Loucy (cell line): ENCODE measurements at regions not wholly inside any gene's neighbourhood (a gene's known extent, or its start where the extent isn't known, plus 50 kb on each side); places are given as distances from the start of the nearest gene placed in this dataset.

Experiments used
- H2AFZ ChIP-seq: fragments of 200-600 bp; sonication (generic); 2 replicates; pipeline ENCODE4 v1.6.0; 2016; ENCODE audit warnings: antibody characterized with exemption, mild to moderate bottlenecking, low read length, moderate library complexity
- H3F3A ChIP-seq: fragments of 200-600 bp; 2 replicates; pipeline ENCODE4 v1.6.0; 2016; ENCODE audit warnings: antibody characterized with exemption, low read depth, mild to moderate bottlenecking
- H3K27me3 ChIP-seq: fragments of 200-600 bp; sonication (generic); 2 replicates; pipeline ENCODE4 v1.6.1; 2014; ENCODE audit warnings: low read length, mild to moderate bottlenecking; ENCODE audit not compliant: insufficient read depth, poor library complexity, severe bottlenecking
- H3K36me3 ChIP-seq: fragments of 200-600 bp; sonication (generic); 2 replicates; pipeline ENCODE4 v1.6.1; 2016; ENCODE audit warnings: low read length; ENCODE audit not compliant: insufficient read depth
- H3K4me1 ChIP-seq: fragments of 200-600 bp; sonication (generic); 2 replicates; pipeline ENCODE4 v1.5.1; 2014; ENCODE audit warnings: low read length, mild to moderate bottlenecking; ENCODE audit not compliant: insufficient read depth, poor library complexity, severe bottlenecking
- H3K4me2 ChIP-seq: fragments of 200-600 bp; sonication (generic); 2 replicates; pipeline ENCODE4 v1.6.0; 2014; ENCODE audit warnings: antibody characterized with exemption, low read length, low read depth, mild to moderate bottlenecking; ENCODE audit not compliant: poor library complexity, severe bottlenecking
- H3K4me3 ChIP-seq: fragments of 200-600 bp; sonication (generic); 2 replicates; pipeline ENCODE4 v1.5.1; 2014; ENCODE audit warnings: low read length, mild to moderate bottlenecking, mixed read lengths; ENCODE audit not compliant: poor library complexity, severe bottlenecking
- H3K79me2 ChIP-seq: fragments of 200-600 bp; sonication (generic); 2 replicates; pipeline ENCODE4 v1.6.1; 2014; ENCODE audit warnings: low read length; ENCODE audit not compliant: insufficient read depth
- H3K9ac ChIP-seq: fragments of 200-600 bp; sonication (generic); 2 replicates; pipeline ENCODE4 v1.6.0; 2014; ENCODE audit warnings: mild to moderate bottlenecking, low read depth, low read length, moderate library complexity; ENCODE audit not compliant: poor library complexity, severe bottlenecking
- H3K9me2 ChIP-seq: fragments of 200-600 bp; sonication (generic); replicated peaks from 2 replicates; pipeline ENCODE4 v1.6.1; 2016; ENCODE audit warnings: low read depth, low read length, mixed read lengths
- H3K9me3 ChIP-seq: fragments of 200-600 bp; sonication (generic); 2 replicates; pipeline ENCODE4 v1.6.1; 2014; ENCODE audit warnings: mild to moderate bottlenecking, antibody characterized with exemption, low read length, low read depth; ENCODE audit not compliant: insufficient read depth
- H4K20me1 ChIP-seq: fragments of 200-600 bp; sonication (generic); 2 replicates; pipeline ENCODE4 v1.6.0; 2014; ENCODE audit warnings: antibody characterized with exemption, low read length, mild to moderate bottlenecking; ENCODE audit not compliant: insufficient read depth, poor library complexity, severe bottlenecking
- EZH2phosphoT487 ChIP-seq: fragments of 200-600 bp; IDR thresholded peaks from 2 replicates; pipeline ENCODE4 v1.6.1; 2018; ENCODE audit warnings: antibody characterized with exemption, mild to moderate bottlenecking, moderate library complexity, borderline replicate concordance
- TF ChIP-seq, protein P1 (sequence below): fragments of 200-600 bp; sonication (generic); conservative IDR thresholded peaks from 2 replicates; pipeline ENCODE4 v1.5.1; 2014; ENCODE audit warnings: mild to moderate bottlenecking, antibody characterized with exemption, low read length

DNA sequence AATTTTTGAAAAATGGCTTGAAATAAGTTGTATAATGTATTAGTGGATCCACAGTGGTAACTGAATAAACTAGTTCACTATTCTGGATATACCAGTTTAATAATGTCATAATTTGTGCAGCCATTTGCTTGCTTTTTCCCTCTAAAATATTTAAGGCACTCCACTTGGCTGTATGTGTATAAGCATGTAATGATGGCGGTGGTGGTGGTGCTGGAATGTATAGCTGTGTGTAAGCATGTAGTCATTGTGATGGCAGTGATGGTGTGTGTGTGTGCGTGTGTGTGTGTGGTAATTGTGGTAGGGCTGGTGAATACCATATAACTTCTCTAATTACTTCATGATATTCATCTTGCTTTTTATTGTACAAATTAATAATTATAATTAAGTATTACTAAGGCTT is 89.2 kb upstream of the HIVEP1 start:
- H3K9ac ChIP-seq, result no peak overlapping the region
- H3K4me2 ChIP-seq, result no peak overlapping the region
- H3K4me3 ChIP-seq, result no peak overlapping the region
- no peaks in the 10 kb centered on the region for H3K27me3 ChIP-seq
- TF ChIP-seq, protein P1, sequence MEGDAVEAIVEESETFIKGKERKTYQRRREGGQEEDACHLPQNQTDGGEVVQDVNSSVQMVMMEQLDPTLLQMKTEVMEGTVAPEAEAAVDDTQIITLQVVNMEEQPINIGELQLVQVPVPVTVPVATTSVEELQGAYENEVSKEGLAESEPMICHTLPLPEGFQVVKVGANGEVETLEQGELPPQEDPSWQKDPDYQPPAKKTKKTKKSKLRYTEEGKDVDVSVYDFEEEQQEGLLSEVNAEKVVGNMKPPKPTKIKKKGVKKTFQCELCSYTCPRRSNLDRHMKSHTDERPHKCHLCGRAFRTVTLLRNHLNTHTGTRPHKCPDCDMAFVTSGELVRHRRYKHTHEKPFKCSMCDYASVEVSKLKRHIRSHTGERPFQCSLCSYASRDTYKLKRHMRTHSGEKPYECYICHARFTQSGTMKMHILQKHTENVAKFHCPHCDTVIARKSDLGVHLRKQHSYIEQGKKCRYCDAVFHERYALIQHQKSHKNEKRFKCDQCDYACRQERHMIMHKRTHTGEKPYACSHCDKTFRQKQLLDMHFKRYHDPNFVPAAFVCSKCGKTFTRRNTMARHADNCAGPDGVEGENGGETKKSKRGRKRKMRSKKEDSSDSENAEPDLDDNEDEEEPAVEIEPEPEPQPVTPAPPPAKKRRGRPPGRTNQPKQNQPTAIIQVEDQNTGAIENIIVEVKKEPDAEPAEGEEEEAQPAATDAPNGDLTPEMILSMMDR, result no peak
- TF ChIP-seq EZH2phosphoT487, result no peak
- no peaks in the 10 kb centered on the region for H3K4me1 ChIP-seq
- H2AFZ ChIP-seq, result no peak overlapping the region
- no peaks in the 10 kb centered on the region for H3F3A ChIP-seq
- H3K79me2 ChIP-seq, result no peaks in the 10 kb centered on the region
- H3K9me3 ChIP-seq, result no peaks in the 10 kb centered on the region
- H3K36me3 ChIP-seq, result no peaks in the 10 kb centered on the region
- no peaks in the 10 kb centered on the region for H3K9me2 ChIP-seq
- no peaks in the 10 kb centered on the region for H4K20me1 ChIP-seq

GRCh38 chr6:11921751-11922150 is 90.4 kb upstream of the HIVEP1 start:
- H3K4me2 ChIP-seq, result no peak overlapping the region
- TF ChIP-seq, protein P1, result no peak
- no peak for TF ChIP-seq EZH2phosphoT487

DNA sequence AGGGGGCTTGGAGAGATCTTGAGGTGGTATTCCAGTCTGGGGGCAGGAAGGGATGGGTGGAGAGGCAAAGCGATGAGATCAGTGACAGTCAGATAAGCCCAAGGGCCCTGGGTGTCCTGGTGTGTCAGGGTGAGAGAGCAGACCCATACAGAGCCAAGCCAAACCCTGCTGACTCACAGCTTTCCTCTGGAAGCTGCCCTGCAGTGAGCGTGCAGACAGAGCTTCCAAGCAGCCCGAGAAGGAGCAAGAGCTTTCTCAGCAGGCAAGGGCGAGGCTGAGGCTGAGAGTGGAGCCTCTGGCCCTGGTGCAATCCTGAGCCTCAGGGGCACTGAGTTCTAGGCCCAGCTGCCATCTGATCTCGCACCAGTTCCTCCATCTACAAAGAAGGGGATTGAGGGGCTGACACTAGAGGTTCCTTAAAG is 91.1 kb upstream of the HIVEP1 start:
- no peaks in the 10 kb centered on the region for H3K4me1 ChIP-seq

More at GRCh38 chr6:11921751-11922150, 90.4 kb upstream of the HIVEP1 start:
- Histone ChIP-seq H3K9me3 (no peaks in the 10 kb centered on the region), H3K9ac (no peak overlapping the region), H3K4me1 (no peaks in the 10 kb centered on the region), H4K20me1 (no peaks in the 10 kb centered on the region), H3K9me2 (no peaks in the 10 kb centered on the region), H3F3A (no peaks in the 10 kb centered on the region), H2AFZ (no peak overlapping the region), H3K36me3 (no peaks in the 10 kb centered on the region), H3K4me3 (no peak overlapping the region), H3K27me3 (no peaks in the 10 kb centered on the region), H3K79me2 (no peaks in the 10 kb centered on the region)

More for the DNA sequence above, 91.1 kb upstream of the HIVEP1 start:
- H3K4me2 ChIP-seq, result no peak overlapping the region
- TF ChIP-seq, protein P1, result no peak
- no peak for TF ChIP-seq EZH2phosphoT487
- no peaks in the 10 kb centered on the region for H3K9me3 ChIP-seq
- no peak overlapping the region for H3K4me3 ChIP-seq
- no peaks in the 10 kb centered on the region for H3K79me2 ChIP-seq
- H3F3A ChIP-seq, result no peaks in the 10 kb centered on the region
- no peaks in the 10 kb centered on the region for H3K36me3 ChIP-seq
- H4K20me1 ChIP-seq, result no peaks in the 10 kb centered on the region
- H3K9me2 ChIP-seq, result no peaks in the 10 kb centered on the region
- H3K9ac ChIP-seq, result no peak overlapping the region
- no peak overlapping the region for H2AFZ ChIP-seq
- no peaks in the 10 kb centered on the region for H3K27me3 ChIP-seq
